H9 (cell line): ENCODE measurements at regions not wholly inside any gene's neighbourhood (a gene's known extent, or its start where the extent isn't known, plus 50 kb on each side); places are given as distances from the start of the nearest gene placed in this dataset.

Experiments
- DNase-seq: peaks from one replicate; pipeline ENCODE4 v3.0.0-alpha.2; 2017
- H2AFZ ChIP-seq: one replicate; pipeline ENCODE4 v1.6.1; 2013; ENCODE audit warnings: mild to moderate bottlenecking, low read length, control low read depth, moderate library complexity
- H2AK5ac ChIP-seq: 2 replicates; pipeline ENCODE4 v1.6.1; 2013; ENCODE audit warnings: low read length, control low read depth, mixed read lengths; ENCODE audit not compliant: insufficient read length
- H2BK120ac ChIP-seq: one replicate; pipeline ENCODE4 v1.6.1; 2013; ENCODE audit warnings: low read depth, mild to moderate bottlenecking, low read length, control low read depth, inconsistent platforms; ENCODE audit not compliant: poor library complexity, severe bottlenecking
- H2BK12ac ChIP-seq: 2 replicates; pipeline ENCODE4 v1.6.1; 2013; ENCODE audit warnings: low read length, control low read depth, mixed read lengths, low read depth; ENCODE audit not compliant: insufficient read length
- H2BK15ac ChIP-seq: 2 replicates; pipeline ENCODE4 v1.6.1; 2013; ENCODE audit warnings: low read depth, low read length, control low read depth
- H2BK20ac ChIP-seq: one replicate; pipeline ENCODE4 v1.6.1; 2013; ENCODE audit warnings: low read depth, mild to moderate bottlenecking, low read length, control low read depth, inconsistent platforms; ENCODE audit not compliant: poor library complexity, severe bottlenecking
- H2BK5ac ChIP-seq: 2 replicates; pipeline ENCODE4 v1.6.1; 2013; ENCODE audit warnings: low read length, control low read depth, mixed read lengths; ENCODE audit not compliant: insufficient read length
- H3K14ac ChIP-seq: 2 replicates; pipeline ENCODE4 v1.6.1; 2013; ENCODE audit warnings: low read length, control low read depth; ENCODE audit not compliant: insufficient read depth
- H3K18ac ChIP-seq: 2 replicates; pipeline ENCODE4 v1.6.1; 2013; ENCODE audit warnings: low read depth, mild to moderate bottlenecking, mixed read lengths, low read length, control low read depth; ENCODE audit not compliant: insufficient read length
- H3K23ac ChIP-seq: 2 replicates; pipeline ENCODE4 v1.6.1; 2013; ENCODE audit warnings: low read length, control low read depth, mixed read lengths, low read depth; ENCODE audit not compliant: insufficient read length
- H3K23me2 ChIP-seq: 2 replicates; pipeline ENCODE4 v1.6.1; 2013; ENCODE audit warnings: low read depth, mild to moderate bottlenecking, mixed read lengths, low read length, control low read depth; ENCODE audit not compliant: insufficient read length, poor library complexity, severe bottlenecking
- H3K27ac ChIP-seq: 2 replicates; pipeline ENCODE4 v1.5.1; 2013; ENCODE audit warnings: low read length, control low read depth, mixed read lengths, low read depth; ENCODE audit not compliant: insufficient read length
- H3K27me3 ChIP-seq: 2 replicates; pipeline ENCODE4 v1.6.1; 2013; ENCODE audit warnings: low read length, control low read depth, inconsistent platforms; ENCODE audit not compliant: insufficient read depth
- H3K4ac ChIP-seq: 2 replicates; pipeline ENCODE4 v1.6.1; 2013; ENCODE audit warnings: low read depth, mild to moderate bottlenecking, control low read depth, inconsistent platforms, low read length, moderate library complexity
- H3K4me1 ChIP-seq: 2 replicates; pipeline ENCODE4 v1.6.1; 2013; ENCODE audit warnings: low read length, control low read depth, inconsistent platforms; ENCODE audit not compliant: insufficient read depth
- H3K4me2 ChIP-seq: 2 replicates; pipeline ENCODE4 v1.6.1; 2013; ENCODE audit warnings: low read length, control low read depth, mixed read lengths; ENCODE audit not compliant: insufficient read length, insufficient read depth
- H3K56ac ChIP-seq: 2 replicates; pipeline ENCODE4 v1.6.1; 2013; ENCODE audit warnings: low read depth, mild to moderate bottlenecking, mixed read lengths, low read length, control low read depth; ENCODE audit not compliant: insufficient read length
- H3K79me1 ChIP-seq: 2 replicates; pipeline ENCODE4 v1.6.1; 2013; ENCODE audit warnings: low read depth, mild to moderate bottlenecking, moderate library complexity, low read length, control low read depth, inconsistent platforms; ENCODE audit not compliant: insufficient read depth, poor library complexity, severe bottlenecking
- H3K79me2 ChIP-seq: 2 replicates; pipeline ENCODE4 v1.6.1; 2013; ENCODE audit warnings: low read length, control low read depth, inconsistent platforms; ENCODE audit not compliant: insufficient read depth
- H3K9ac ChIP-seq: 2 replicates; pipeline ENCODE4 v1.6.1; 2013; ENCODE audit warnings: low read length, control low read depth, mixed read lengths; ENCODE audit not compliant: insufficient read length; ENCODE audit errors: extremely low read depth
- H3K9me3 ChIP-seq: one replicate; pipeline ENCODE4 v1.6.1; 2013; ENCODE audit warnings: low read depth, low read length, inconsistent platforms; ENCODE audit not compliant: control insufficient read depth
- H3T11ph ChIP-seq: one replicate; pipeline ENCODE4 v1.6.1; 2013; ENCODE audit warnings: mild to moderate bottlenecking, low read length, control low read depth, inconsistent platforms
- H4K20me1 ChIP-seq: one replicate; pipeline ENCODE4 v1.6.1; 2013; ENCODE audit not compliant: control insufficient read depth, insufficient read length, insufficient read depth
- H4K5ac ChIP-seq: 2 replicates; pipeline ENCODE4 v1.6.1; 2013; ENCODE audit warnings: low read depth, mild to moderate bottlenecking, mixed read lengths, low read length, control low read depth; ENCODE audit not compliant: insufficient read length
- H4K8ac ChIP-seq: replicated peaks from 2 replicates; pipeline ENCODE4 v1.6.1; 2013; ENCODE audit warnings: low read length, control low read depth, mixed read lengths, low read depth; ENCODE audit not compliant: insufficient read length
- H4K91ac ChIP-seq: 2 replicates; pipeline ENCODE4 v1.6.1; 2013; ENCODE audit warnings: low read depth, mild to moderate bottlenecking, moderate library complexity, mixed read lengths, low read length, control low read depth; ENCODE audit not compliant: insufficient read length
- H3K27ac Mint-ChIP-seq, 3 experiments: 2 replicates in 2 of 3; 3 replicates in 1 of 3; pipeline ENCODE4 v1.8.0; 2020 to 2021; ENCODE audit warnings: mixed read lengths in 3 of 3, mild to moderate bottlenecking in 1 of 3, moderate library complexity in 1 of 3
- H3K27me3 Mint-ChIP-seq: 2 replicates; pipeline ENCODE4 v1.8.0; 2021; ENCODE audit warnings: low read depth, mild to moderate bottlenecking, moderate library complexity, mixed read lengths
- H3K36me3 Mint-ChIP-seq, 3 experiments: 2 replicates in 2 of 3; 3 replicates in 1 of 3; pipeline ENCODE4 v1.8.0; 2020 to 2021; ENCODE audit warnings: low read depth in 3 of 3, mixed read lengths in 3 of 3; ENCODE audit not compliant: insufficient read depth in 1 of 3
- H3K4me1 Mint-ChIP-seq, 2 experiments: 2 replicates each; pipeline ENCODE4 v1.8.0; 2020; ENCODE audit warnings: mixed read lengths in 2 of 2
- H3K4me3 Mint-ChIP-seq, 2 experiments: 2 replicates in 1 of 2; 3 replicates in 1 of 2; pipeline ENCODE4 v1.8.0; 2020 to 2021; ENCODE audit warnings: mild to moderate bottlenecking in 2 of 2, mixed read lengths in 2 of 2, moderate library complexity in 1 of 2
- H3K9me3 Mint-ChIP-seq, 2 experiments: 2 replicates in 1 of 2; 3 replicates in 1 of 2; pipeline ENCODE4 v1.8.0; 2020; ENCODE audit warnings: mild to moderate bottlenecking in 2 of 2, mixed read lengths in 2 of 2, moderate library complexity in 1 of 2
- WGBS: extraction: QIAGEN DNeasy Blood & Tissue Kit; methylation state at CpG from one replicate; pipeline ENCODE4 v1.1.7; 2013; ENCODE audit warnings: missing lambda C conversion rate, low lambda C conversion rate, mixed read lengths; ENCODE audit not compliant: insufficient read length; ENCODE audit errors: extremely low coverage; 5-methylcytosine and 5-hydroxymethylcytosine counted together
- TF ChIP-seq, protein P1 (sequence below): fragments of 200-600 bp; sonication (generic); conservative IDR thresholded peaks from 3 replicates; pipeline ENCODE4 v1.8.0; 2021; ENCODE audit warnings: antibody characterized with exemption, mild to moderate bottlenecking

DNA sequence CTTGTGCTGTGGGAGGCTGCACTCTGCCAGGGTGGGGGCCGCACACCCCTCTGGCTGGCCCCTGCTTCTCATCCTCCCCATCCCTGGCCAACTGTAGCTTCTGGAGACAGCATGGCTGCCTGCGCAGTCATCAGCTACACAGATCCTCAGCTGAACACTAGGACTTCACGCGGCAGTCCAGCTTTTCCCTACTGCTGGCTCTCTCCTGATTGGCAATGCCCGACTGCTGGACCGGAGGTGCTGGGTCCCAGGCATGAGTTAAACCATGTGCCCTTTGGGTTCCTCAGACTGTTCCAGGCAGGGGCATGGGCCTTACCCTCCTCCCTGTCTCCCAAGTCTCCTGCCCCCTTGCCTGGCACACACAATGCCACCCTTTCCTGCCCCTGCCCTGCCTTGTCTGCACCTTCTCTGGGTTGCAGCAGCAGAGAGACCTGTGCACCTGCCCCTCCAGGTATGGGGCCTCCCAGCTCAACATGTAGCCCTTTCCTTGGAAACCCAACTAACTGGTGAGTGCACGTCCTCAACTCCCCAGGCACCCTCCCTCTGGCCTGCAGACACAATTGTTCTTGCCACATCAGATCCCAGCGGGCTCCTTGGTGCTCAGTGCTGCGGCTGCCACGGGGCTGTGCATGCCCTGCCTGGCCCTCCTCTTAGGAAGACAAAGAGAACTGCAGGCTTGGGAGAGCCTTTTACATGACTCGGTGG lies 1039.2 kb downstream of the TBC1D22A start:
- H4K91ac ChIP-seq: no peak overlapping the region
- no peak overlapping the region for H2AK5ac ChIP-seq
- no peak overlapping the region for H3T11ph ChIP-seq
- peaks cover 4 to 5% of the 10 kb centered on the region in 2 experiments; a peak in 1 of 4 replicates for H3K4me1 Mint-ChIP-seq
- H3K27me3 ChIP-seq: no peaks in the 10 kb centered on the region
- H2BK5ac ChIP-seq: no peak overlapping the region
- DNase-seq: no peak
- no peaks in the 10 kb centered on the region for H3K23me2 ChIP-seq
- H3K9me3 Mint-ChIP-seq: peaks cover 3 to 7% of the 10 kb centered on the region in 2 experiments; a peak in 3 of 5 replicates
- H3K27ac Mint-ChIP-seq: no peak overlapping the region
- no peak overlapping the region for H2AFZ ChIP-seq
- H3K27me3 Mint-ChIP-seq: peaks cover 8% of the 10 kb centered on the region
- H3K56ac ChIP-seq: no peak overlapping the region
- no peak overlapping the region for H2BK120ac ChIP-seq
- no peak overlapping the region for H4K8ac ChIP-seq
- H3K14ac ChIP-seq: no peak overlapping the region; the same call in 1 of the 2 replicates
- H4K20me1 ChIP-seq: no peaks in the 10 kb centered on the region
- no peak overlapping the region for H2BK20ac ChIP-seq
- no peaks in the 10 kb centered on the region for H3K79me2 ChIP-seq
- H3K23ac ChIP-seq: no peak overlapping the region
- H3K79me1 ChIP-seq: no peaks in the 10 kb centered on the region
- no peak overlapping the region for H2BK15ac ChIP-seq
- H3K9me3 ChIP-seq: no peaks in the 10 kb centered on the region
- H3K4ac ChIP-seq: no peak overlapping the region
- no peak overlapping the region for H3K4me2 ChIP-seq
- H3K27ac ChIP-seq: no peak overlapping the region
- H3K4me3 Mint-ChIP-seq: no peak overlapping the region
- no peak overlapping the region for H3K9ac ChIP-seq
- TF ChIP-seq, protein P1, sequence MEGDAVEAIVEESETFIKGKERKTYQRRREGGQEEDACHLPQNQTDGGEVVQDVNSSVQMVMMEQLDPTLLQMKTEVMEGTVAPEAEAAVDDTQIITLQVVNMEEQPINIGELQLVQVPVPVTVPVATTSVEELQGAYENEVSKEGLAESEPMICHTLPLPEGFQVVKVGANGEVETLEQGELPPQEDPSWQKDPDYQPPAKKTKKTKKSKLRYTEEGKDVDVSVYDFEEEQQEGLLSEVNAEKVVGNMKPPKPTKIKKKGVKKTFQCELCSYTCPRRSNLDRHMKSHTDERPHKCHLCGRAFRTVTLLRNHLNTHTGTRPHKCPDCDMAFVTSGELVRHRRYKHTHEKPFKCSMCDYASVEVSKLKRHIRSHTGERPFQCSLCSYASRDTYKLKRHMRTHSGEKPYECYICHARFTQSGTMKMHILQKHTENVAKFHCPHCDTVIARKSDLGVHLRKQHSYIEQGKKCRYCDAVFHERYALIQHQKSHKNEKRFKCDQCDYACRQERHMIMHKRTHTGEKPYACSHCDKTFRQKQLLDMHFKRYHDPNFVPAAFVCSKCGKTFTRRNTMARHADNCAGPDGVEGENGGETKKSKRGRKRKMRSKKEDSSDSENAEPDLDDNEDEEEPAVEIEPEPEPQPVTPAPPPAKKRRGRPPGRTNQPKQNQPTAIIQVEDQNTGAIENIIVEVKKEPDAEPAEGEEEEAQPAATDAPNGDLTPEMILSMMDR: no peak
- no peaks in the 10 kb centered on the region; a peak in 1 of 7 replicates for H3K36me3 Mint-ChIP-seq
- no peaks in the 10 kb centered on the region for H3K4me1 ChIP-seq
- no peak overlapping the region for H4K5ac ChIP-seq
- no CpG with 5 or more reads among the region's 11 CpGs for WGBS
- no peak overlapping the region for H2BK12ac ChIP-seq
- no peak overlapping the region for H3K18ac ChIP-seq
